ENCODE measurements at regions not wholly inside any gene's neighbourhood (a gene's known extent, or its start where the extent isn't known, plus 50 kb on each side); places are given as distances from the start of the nearest gene placed in this dataset.

DNA sequence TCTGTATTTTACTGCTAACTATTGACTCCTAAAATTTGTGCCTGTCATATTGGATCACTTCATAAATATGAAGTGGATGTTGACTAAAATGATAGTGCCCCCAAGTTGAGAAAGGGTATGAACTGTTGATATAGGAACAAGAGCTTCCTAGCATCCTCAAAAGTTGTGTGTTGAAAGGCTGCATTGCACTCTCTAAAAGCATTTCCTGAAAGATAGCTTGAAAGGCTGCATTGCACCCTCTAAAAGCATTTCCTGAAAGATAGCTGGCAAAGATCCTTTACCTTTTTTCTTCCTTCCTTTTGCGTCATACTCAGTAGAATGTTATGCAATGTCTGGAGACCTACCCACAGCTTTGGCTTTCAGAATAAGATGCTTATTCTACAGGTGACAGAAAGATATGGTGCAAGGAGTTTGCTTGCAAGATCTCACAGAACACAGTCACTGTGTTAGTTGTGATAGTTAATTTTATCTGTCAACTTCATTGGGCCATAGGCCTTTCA, 274.6 kb upstream of the GALNTL6 start:
- TF ChIP-seq, protein P1, sequence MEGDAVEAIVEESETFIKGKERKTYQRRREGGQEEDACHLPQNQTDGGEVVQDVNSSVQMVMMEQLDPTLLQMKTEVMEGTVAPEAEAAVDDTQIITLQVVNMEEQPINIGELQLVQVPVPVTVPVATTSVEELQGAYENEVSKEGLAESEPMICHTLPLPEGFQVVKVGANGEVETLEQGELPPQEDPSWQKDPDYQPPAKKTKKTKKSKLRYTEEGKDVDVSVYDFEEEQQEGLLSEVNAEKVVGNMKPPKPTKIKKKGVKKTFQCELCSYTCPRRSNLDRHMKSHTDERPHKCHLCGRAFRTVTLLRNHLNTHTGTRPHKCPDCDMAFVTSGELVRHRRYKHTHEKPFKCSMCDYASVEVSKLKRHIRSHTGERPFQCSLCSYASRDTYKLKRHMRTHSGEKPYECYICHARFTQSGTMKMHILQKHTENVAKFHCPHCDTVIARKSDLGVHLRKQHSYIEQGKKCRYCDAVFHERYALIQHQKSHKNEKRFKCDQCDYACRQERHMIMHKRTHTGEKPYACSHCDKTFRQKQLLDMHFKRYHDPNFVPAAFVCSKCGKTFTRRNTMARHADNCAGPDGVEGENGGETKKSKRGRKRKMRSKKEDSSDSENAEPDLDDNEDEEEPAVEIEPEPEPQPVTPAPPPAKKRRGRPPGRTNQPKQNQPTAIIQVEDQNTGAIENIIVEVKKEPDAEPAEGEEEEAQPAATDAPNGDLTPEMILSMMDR (IDR thresholded peaks at IDR 0.05; ENCODE audit: partially characterized antibody, unreplicated experiment), result no peak
- Mint-ChIP-seq H3K27ac (ENCODE audit: unreplicated experiment) (no peak overlapping the region), H3K36me3 (ENCODE audit: unreplicated experiment) (no peaks in the 10 kb centered on the region), H3K27me3 (ENCODE audit: unreplicated experiment) (no peaks in the 10 kb centered on the region), H3K4me3 (ENCODE audit: unreplicated experiment) (no peak overlapping the region), H3K9me3 (ENCODE audit: unreplicated experiment) (no peaks in the 10 kb centered on the region), H3K4me1 (ENCODE audit: low read depth, unreplicated experiment) (no peaks in the 10 kb centered on the region)
- DNase-seq, result no peak

DNA sequence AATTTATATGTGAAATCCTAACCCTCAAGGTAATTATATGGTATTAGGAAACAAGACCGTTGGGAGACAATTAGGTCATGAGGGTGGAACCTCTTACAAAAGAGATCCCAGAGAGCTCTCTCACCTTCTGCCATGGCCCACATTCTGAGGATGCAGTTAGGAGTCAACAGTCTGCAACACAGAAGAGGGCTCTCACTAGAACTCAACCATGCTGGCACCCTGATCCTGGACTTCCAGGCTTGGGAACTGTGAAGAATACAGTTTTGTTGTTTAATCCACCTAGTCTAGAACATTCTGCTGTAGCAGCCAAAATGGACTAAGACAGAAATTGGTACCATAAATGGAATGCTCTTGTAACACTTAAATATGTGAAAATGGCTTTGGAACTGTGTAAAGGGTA, 278.8 kb upstream of the GALNTL6 start:
- Mint-ChIP-seq H3K4me3 (ENCODE audit: unreplicated experiment) (no peak overlapping the region), H3K36me3 (ENCODE audit: unreplicated experiment) (no peaks in the 10 kb centered on the region), H3K4me1 (ENCODE audit: low read depth, unreplicated experiment) (no peaks in the 10 kb centered on the region), H3K9me3 (ENCODE audit: unreplicated experiment) (no peaks in the 10 kb centered on the region), H3K27me3 (ENCODE audit: unreplicated experiment) (no peaks in the 10 kb centered on the region), H3K27ac (ENCODE audit: unreplicated experiment) (no peak overlapping the region)
- no peak for DNase-seq
- TF ChIP-seq, protein P1 (IDR thresholded peaks at IDR 0.05; ENCODE audit: partially characterized antibody, unreplicated experiment), result no peak

DNA sequence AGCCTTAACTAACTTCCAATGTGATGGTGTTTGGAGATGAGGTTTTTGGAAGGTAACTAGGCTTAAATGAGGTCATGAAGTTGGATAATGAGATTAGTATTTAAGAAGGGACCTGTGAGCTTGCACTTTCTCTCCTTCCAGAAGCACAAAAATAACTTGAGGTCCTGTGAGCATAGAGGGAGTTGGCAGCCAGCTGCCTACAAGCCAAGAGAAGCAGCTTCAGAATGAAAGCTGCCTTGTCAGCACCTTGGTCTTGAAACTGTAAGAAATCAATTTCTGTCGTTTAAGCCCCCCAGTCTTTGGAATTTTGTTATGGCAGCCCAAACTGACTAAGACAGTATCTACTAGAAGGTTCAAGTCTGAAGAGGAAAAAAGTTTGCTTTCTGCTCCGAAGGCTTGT, 280.2 kb upstream of the GALNTL6 start:
- no peak overlapping the region for H3K27ac Mint-ChIP-seq (ENCODE audit: unreplicated experiment)
- no peaks in the 10 kb centered on the region for H3K4me1 Mint-ChIP-seq (ENCODE audit: low read depth, unreplicated experiment)
- TF ChIP-seq, protein P1 (IDR thresholded peaks at IDR 0.05; ENCODE audit: partially characterized antibody, unreplicated experiment), result no peak
- no peaks in the 10 kb centered on the region for H3K36me3 Mint-ChIP-seq (ENCODE audit: unreplicated experiment)
- H3K4me3 Mint-ChIP-seq (ENCODE audit: unreplicated experiment), result no peak overlapping the region
- DNase-seq, result no peak
- H3K27me3 Mint-ChIP-seq (ENCODE audit: unreplicated experiment), result no peaks in the 10 kb centered on the region
- no peaks in the 10 kb centered on the region for H3K9me3 Mint-ChIP-seq (ENCODE audit: unreplicated experiment)

DNA sequence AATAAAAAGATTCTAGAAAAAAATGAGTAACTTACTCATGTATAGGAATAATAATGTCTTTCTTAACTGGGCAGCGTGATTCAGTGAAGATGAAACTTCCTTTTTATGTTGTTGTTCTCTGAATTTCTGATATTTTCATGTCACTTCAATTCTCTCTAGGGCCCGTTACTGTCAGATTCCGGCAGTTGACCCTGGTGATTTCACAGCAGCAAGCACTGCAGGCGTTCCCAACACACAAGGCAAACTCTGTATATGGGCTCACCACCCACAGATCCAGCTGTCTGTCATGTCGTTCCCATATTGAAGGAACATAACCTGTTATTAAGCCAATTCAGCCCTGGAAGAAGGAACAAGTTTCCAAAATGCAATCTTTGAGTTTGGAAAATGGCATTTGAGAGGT, 288.3 kb upstream of the GALNTL6 start:
- TF ChIP-seq, protein P1 (IDR thresholded peaks at IDR 0.05; ENCODE audit: partially characterized antibody, unreplicated experiment), result no peak
- Mint-ChIP-seq H3K4me1 (ENCODE audit: low read depth, unreplicated experiment) (no peaks in the 10 kb centered on the region), H3K4me3 (ENCODE audit: unreplicated experiment) (no peak overlapping the region), H3K27me3 (ENCODE audit: unreplicated experiment) (no peaks in the 10 kb centered on the region), H3K27ac (ENCODE audit: unreplicated experiment) (no peak overlapping the region), H3K36me3 (ENCODE audit: unreplicated experiment) (no peaks in the 10 kb centered on the region), H3K9me3 (ENCODE audit: unreplicated experiment) (no peaks in the 10 kb centered on the region)
- no peak for DNase-seq

DNA sequence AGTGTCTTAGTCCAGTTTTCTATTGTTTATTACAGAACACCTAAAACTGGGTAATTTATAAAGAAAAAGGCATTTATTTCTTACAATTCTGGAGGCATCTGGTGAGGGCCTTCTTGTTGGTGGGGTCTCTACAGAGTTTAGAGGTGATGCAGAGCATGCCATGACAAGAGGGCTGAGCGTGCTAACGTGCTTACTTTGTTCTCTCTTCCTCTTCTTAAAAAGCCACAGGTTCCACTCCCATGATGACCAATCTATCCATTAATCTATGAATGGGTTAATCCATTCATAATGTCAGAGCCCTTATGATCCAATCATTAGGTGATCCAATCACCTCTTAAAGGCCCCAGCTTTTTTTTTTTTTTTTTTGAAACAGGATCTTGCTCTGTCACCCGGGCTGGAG, 291.5 kb upstream of the GALNTL6 start:
- Mint-ChIP-seq H3K9me3 (ENCODE audit: unreplicated experiment) (no peaks in the 10 kb centered on the region), H3K36me3 (ENCODE audit: unreplicated experiment) (no peaks in the 10 kb centered on the region), H3K27me3 (ENCODE audit: unreplicated experiment) (no peaks in the 10 kb centered on the region), H3K4me1 (ENCODE audit: low read depth, unreplicated experiment) (no peaks in the 10 kb centered on the region), H3K27ac (ENCODE audit: unreplicated experiment) (no peak overlapping the region), H3K4me3 (ENCODE audit: unreplicated experiment) (no peak overlapping the region)
- TF ChIP-seq, protein P1 (IDR thresholded peaks at IDR 0.05; ENCODE audit: partially characterized antibody, unreplicated experiment), result no peak
- no peak for DNase-seq
